ENCODE measurements at regions not wholly inside any gene's neighbourhood (a gene's known extent, or its start where the extent isn't known, plus 50 kb on each side); places are given as distances from the start of the nearest gene placed in this dataset.

DNA sequence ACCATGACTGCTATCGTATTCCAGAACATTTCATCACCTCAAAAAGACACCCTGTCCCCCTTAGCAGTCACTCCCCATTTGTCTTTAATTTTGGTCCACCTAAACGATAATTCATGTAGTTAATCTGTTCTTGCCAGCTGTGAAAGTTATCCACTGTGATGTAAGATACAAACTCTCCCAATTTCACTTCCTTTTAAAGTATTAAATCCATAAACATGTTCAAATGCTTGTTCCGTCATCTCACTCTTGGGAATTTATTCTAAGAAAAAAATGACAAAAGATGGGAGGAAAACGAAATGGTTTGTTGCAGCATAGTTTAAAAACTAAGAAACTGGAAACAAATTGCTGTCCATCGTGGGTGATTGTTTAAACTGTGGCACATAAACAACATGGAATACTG lies 53.7 kb upstream of the IRF2 start:
- no peak for DNase-seq

DNA sequence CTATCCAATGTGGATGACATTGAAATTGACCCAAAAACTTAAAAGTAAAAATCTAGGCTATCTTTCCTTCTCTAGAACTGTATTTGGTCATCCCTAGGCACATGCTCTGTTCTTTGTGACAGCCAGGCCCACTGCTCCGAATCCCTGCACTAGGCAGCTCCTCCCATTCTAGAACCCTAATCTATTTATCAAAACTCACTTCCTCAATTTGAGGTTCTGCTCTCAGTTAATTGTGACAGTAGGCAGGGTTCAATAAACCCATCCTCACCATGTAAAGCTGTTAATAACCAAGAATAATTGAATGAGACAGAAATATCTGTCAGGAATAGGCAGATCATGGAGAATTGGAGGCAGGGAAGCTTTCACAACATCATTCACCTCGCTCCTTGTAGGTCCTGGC lies 51.9 kb upstream of the IRF2 start:
- no peak for DNase-seq
